Pancreas (tissue), 10 donors: ENCODE measurements at regions not wholly inside any gene's neighbourhood (a gene's known extent, or its start where the extent isn't known, plus 50 kb on each side); places are given as distances from the start of the nearest gene placed in this dataset.

Experiments used
- ATAC-seq, 4 donors: fragments of 200-7000 bp; cut with Tn5 transposase; one replicate each; pipeline versions ENCODE4 v1.8.0 to v1.9.1; 2020; ENCODE audit warnings: mild to moderate bottlenecking in 4 of 4, moderate library complexity in 4 of 4
- DNase-seq, 6 donors: peaks; one replicate each; pipeline ENCODE4 v3.0.0-alpha.2; 2020
- FAIRE-seq: peaks from 2 replicates; lab custom pipeline; 2012; peaks lifted over from hg19 to GRCh38; lab: Jason Lieb, UNC
- H3K27ac ChIP-seq, 4 donors: fragments of 200-600 bp; sonication (generic); 1 replicate in 3 of 4; 2 replicates in 1 of 4; pipeline versions ENCODE4 v1.5.0 to v1.8.0; 2020
- H3K27me3 ChIP-seq, 4 donors: fragments of 200-600 bp; one replicate each; pipeline ENCODE4 v1.8.0; 2021
- H3K36me3 ChIP-seq, 3 donors: fragments of 200-600 bp; sonication (generic) in 1 of 3; one replicate each; pipeline versions ENCODE4 v1.5.0 to v1.8.0; 2020 to 2021
- H3K4me1 ChIP-seq, 3 donors: fragments of 200-600 bp; one replicate each; pipeline ENCODE4 v1.8.0; 2021
- H3K4me3 ChIP-seq, 4 donors: fragments of 200-600 bp; sonication (generic) in 2 of 4; one replicate each; pipeline versions ENCODE4 v1.5.0 to v1.8.0; 2020 to 2021
- H3K9me3 ChIP-seq, 4 donors: fragments of 200-600 bp; one replicate each; pipeline ENCODE4 v1.8.0; 2021
- WGBS, 2 donors: extraction: QIAGEN DNeasy Blood & Tissue Kit; methylation state at CpG; one replicate each; pipeline ENCODE4 v1.1.7; 2013; 5-methylcytosine and 5-hydroxymethylcytosine counted together
- intact Hi-C, 3 donors: fragments of 100-400 bp; cut with DNase I; formaldehyde crosslinking; loops; one replicate each; pipeline versions ENCODE4 v1.11.1 to v1.14.2; 2022
- TF ChIP-seq, protein P1 (sequence below), 4 donors: fragments of 200-600 bp; sonication (generic) in 3 of 4; IDR thresholded peaks; one replicate each; pipeline versions ENCODE4 v1.5.0 to v1.8.0; 2021; ENCODE audit warnings: antibody characterized with exemption in 4 of 4
- donor health status: healthy with polysubstance abuse.
- donor health status: DM: no; HTN: no; CAD: no; lungs with moderate emphysema.
- donor health status: DM: no; HTN: no; CAD: no.
- donor health status: control.
- donor health status: control.
- donor health status: Bipolar disorder and iron deficiency.
- donor health status: DM: yes; HTN: yes; CAD: no.
- donor health status: DM: no; HTN: no; CAD: no.
- donor health status: DM: no; HTN: no; CAD: no.
- donor health status: DM: yes; HTN: yes; CAD: no.

GRCh38 chr7:142592664-142593063 is 156.6 kb upstream of the PRSS1 start:
- Histone ChIP-seq H3K4me1 (peaks cover 29 to 54% (median 36%) of the 10 kb centered on the region in 3 donors), H3K27ac (peak overlapping the region in 2 of 4 donors; percentile 9 to 50), H3K9me3 (no peaks in the 10 kb centered on the region), H3K36me3 (no peaks in the 10 kb centered on the region), H3K4me3 (no peak overlapping the region), H3K27me3 (no peaks in the 10 kb centered on the region)
- TF ChIP-seq, protein P1, sequence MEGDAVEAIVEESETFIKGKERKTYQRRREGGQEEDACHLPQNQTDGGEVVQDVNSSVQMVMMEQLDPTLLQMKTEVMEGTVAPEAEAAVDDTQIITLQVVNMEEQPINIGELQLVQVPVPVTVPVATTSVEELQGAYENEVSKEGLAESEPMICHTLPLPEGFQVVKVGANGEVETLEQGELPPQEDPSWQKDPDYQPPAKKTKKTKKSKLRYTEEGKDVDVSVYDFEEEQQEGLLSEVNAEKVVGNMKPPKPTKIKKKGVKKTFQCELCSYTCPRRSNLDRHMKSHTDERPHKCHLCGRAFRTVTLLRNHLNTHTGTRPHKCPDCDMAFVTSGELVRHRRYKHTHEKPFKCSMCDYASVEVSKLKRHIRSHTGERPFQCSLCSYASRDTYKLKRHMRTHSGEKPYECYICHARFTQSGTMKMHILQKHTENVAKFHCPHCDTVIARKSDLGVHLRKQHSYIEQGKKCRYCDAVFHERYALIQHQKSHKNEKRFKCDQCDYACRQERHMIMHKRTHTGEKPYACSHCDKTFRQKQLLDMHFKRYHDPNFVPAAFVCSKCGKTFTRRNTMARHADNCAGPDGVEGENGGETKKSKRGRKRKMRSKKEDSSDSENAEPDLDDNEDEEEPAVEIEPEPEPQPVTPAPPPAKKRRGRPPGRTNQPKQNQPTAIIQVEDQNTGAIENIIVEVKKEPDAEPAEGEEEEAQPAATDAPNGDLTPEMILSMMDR (IDR thresholded peaks at IDR 0.05) = no peak
- intact Hi-C loops = no loop called here
- peak; percentile 45 to 57 (median 50) for ATAC-seq
- no peak for DNase-seq
- FAIRE-seq = no peak
- WGBS, 2 donors = 66 to 67% methylated on average over 3 of the region's 3 CpGs

- ATAC-seq (no peak), DNase-seq (no peak), FAIRE-seq (no peak)
- no peaks in the 10 kb centered on the region for H3K36me3 ChIP-seq
- TF ChIP-seq, protein P1 (IDR thresholded peaks at IDR 0.05) = no peak
- peak overlapping the region in 1 of 4 donors; percentile 9 for H3K27ac ChIP-seq
- H3K4me1 ChIP-seq = peaks cover 29 to 50% (median 34%) of the 10 kb centered on the region in 3 donors
- no peaks in the 10 kb centered on the region for H3K27me3 ChIP-seq
- H3K9me3 ChIP-seq = no peaks in the 10 kb centered on the region
- 67 to 96% methylated on average over 2 of the region's 2 CpGs for WGBS, 2 donors
- no peak overlapping the region for H3K4me3 ChIP-seq
- intact Hi-C loops = no loop called here
These were observed 157.0 kb upstream of the PRSS1 start for GRCh38 chr7:142592231-142592630.

DNA sequence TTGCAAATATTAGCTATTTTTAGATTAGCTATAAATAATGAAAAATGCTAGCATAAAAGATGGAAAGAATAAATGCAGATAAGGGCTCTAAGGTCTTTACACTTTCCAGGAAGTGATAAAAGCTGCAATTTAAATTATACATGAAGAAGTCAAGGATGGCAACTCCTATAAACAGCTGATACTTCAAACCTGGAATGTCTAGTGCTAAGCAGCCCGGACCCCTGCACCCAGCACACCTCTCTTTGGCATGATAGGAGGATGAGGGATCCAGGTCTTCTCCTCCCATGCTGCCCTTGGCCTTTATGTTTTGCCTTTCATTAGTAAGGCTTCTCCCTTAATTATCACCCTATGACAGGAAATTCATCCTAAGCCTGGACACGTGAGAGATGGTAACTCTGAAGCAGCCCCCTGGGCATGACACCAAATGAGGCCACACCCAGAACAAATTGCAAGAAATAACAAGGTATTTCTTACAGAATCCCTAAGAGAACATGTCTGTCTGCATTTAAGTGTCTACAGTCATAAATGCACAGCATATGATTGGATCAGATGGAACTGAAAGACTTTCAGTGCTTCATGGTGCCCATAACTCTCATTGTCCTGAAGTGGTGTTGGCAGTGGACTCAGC is 158.3 kb upstream of the PRSS1 start:
- TF ChIP-seq, protein P1 (IDR thresholded peaks at IDR 0.05) = no peak
- no peak for FAIRE-seq
- H3K4me1 ChIP-seq = peaks cover 29 to 44% (median 29%) of the 10 kb centered on the region in 3 donors
- WGBS, 2 donors = 55 to 64% methylated on average over 2 of the region's 2 CpGs
- H3K4me3 ChIP-seq = no peak overlapping the region
- no peak for DNase-seq
- no peaks in the 10 kb centered on the region for H3K27me3 ChIP-seq
- H3K27ac ChIP-seq = peak overlapping the region in 3 of 4 donors; percentile 2 to 81 (median 75)
- no peak for ATAC-seq
- H3K36me3 ChIP-seq = no peaks in the 10 kb centered on the region
- H3K9me3 ChIP-seq = no peaks in the 10 kb centered on the region
- intact Hi-C loops = no loop called here

DNA sequence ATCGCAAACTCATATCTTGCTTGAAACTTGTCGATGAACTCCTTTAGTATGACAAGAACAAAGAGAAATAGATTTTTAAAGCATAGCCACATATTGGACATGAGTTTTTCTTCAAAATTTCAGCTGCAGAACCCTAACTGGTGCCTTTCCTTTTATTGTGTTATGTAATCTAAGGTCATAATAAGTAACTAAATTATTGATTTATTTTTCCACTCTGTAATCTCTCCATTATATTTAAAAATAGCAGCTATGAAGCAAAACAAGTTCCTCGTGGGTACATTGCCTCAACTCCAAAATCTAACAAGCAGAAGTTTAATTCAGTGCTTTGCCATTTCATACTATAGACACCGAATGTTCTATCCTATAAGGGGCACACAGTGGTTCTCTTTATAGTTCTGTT is 159.2 kb upstream of the PRSS1 start:
- TF ChIP-seq, protein P1 (IDR thresholded peaks at IDR 0.05) = no peak
- H3K4me1 ChIP-seq = peaks cover 29 to 39% (median 29%) of the 10 kb centered on the region in 3 donors
- DNase-seq = no peak
- H3K4me3 ChIP-seq = no peak overlapping the region
- H3K9me3 ChIP-seq = no peaks in the 10 kb centered on the region
- no peaks in the 10 kb centered on the region for H3K36me3 ChIP-seq
- FAIRE-seq = no peak
- WGBS, 2 donors = 10 to 15% methylated on average over 4 of the region's 4 CpGs
- ATAC-seq = peak; percentile 59 to 78 (median 68)
- H3K27me3 ChIP-seq = no peaks in the 10 kb centered on the region
- peak overlapping the region in 3 of 4 donors; percentile 53 to 81 (median 75) for H3K27ac ChIP-seq
- intact Hi-C loops = no loop called here

GRCh38 chr7:142587578-142588191 is 161.6 kb upstream of the PRSS1 start:
- Histone ChIP-seq H3K4me3 (no peak overlapping the region), H3K4me1 (peaks cover 26 to 32% (median 29%) of the 10 kb centered on the region in 3 donors), H3K36me3 (no peaks in the 10 kb centered on the region), H3K27ac (peak overlapping the region in 3 of 4 donors; percentile 19 to 66 (median 64)), H3K9me3 (no peaks in the 10 kb centered on the region), H3K27me3 (no peaks in the 10 kb centered on the region)
- intact Hi-C loops = no loop called here
- WGBS, 2 donors = 42 to 48% methylated on average over 5 of the region's 5 CpGs
- FAIRE-seq (no peak), ATAC-seq (peak; percentile 79 to 92 (median 92)), DNase-seq (peak in 3 of 6 donors; percentile 41 to 65 (median 64))
- TF ChIP-seq, protein P1 (IDR thresholded peaks at IDR 0.05) = peak; percentile 21 to 52 (median 36)
